ENCODE measurements at regions not wholly inside any gene's neighbourhood (a gene's known extent, or its start where the extent isn't known, plus 50 kb on each side); places are given as distances from the start of the nearest gene placed in this dataset.

DNA sequence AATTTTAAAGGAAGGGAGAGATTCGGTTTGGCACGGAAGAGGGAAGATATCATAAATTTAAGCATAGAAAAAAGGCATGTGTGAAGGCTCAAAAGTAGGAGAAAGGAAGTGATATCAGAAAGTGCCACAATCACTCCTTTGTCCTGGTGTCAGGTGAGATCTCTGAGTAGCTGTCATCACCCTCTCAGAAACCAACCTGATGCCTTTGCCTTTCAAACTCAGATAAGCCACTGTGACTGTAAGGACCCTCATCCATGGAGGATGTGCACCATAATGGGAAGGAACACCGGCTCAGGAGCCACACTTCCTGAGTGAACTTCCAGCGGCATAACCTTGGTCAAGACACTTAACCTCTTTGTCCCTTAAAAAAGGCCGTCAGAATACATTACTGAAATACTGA is 318.7 kb upstream of the SEMA6D start:
- TF ChIP-seq EP300 (IDR thresholded peaks at IDR 0.05; ENCODE audit: borderline replicate concordance) (no peak), TAF1 (IDR thresholded peaks at IDR 0.05; ENCODE audit: low read depth) (no peak), RAD21 (IDR thresholded peaks at IDR 0.05; ENCODE audit: low read depth) (no peak), CEBPB (IDR thresholded peaks at IDR 0.05) (no peak), EGR1 (IDR thresholded peaks at IDR 0.05) (no peak), YY1 (IDR thresholded peaks at IDR 0.05; ENCODE audit: low read depth) (no peak), TCF12 (IDR thresholded peaks at IDR 0.05; ENCODE audit: low read depth) (no peak)
